Inflammatory macrophage (primary cell): ENCODE measurements at regions not wholly inside any gene's neighbourhood (a gene's known extent, or its start where the extent isn't known, plus 50 kb on each side); places are given as distances from the start of the nearest gene placed in this dataset.

Source experiments
- DNase-seq, 2 donors: peaks; one replicate each; pipeline ENCODE4 v3.0.0-alpha.2; 2020 to 2022

DNA sequence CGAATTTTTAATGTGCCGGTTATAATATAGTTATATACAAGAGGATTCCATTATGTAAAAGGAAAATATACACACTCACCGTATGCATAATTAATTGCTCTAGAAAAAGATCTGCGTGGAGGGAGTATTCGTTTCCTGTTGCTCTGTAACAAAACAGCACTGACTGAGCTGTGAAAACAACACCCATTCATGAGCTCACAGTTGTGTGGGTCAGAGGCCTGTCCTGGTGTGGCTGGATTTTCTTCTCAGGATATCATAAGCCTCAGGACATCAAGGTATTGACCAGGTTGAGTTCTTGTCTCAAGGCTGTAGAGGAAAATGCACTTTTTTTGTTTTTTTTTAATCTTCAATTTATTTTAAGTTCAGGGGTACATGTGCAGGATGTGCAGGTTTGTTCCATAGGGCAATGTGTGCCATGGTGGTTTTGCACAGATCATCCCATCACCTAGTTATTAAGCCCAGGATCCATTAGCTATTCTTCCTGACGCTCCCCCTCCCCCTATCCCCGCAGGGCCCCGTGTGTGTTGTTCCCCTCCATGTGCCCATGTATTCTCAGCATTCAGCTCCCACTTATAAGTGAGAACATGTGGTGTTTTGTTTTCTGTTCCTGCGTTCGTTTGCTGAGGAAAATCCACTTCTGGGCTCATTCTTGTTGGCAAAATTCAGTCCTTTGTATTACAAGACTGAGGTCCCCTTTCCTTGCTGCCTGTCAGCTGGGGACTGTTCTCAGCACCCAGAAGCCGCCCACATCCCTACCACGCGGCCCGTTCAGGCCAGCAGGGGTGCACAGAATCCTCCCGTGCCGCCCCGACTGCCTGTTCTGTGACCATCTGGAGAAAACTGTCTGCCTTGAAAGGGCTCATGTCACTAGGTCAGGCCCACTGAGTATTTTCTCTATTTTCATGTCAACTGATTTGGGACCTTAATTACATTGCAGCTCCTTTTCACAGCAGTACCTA, 87.4 kb upstream of the ERRFI1 start:
- no peak for DNase-seq

DNA sequence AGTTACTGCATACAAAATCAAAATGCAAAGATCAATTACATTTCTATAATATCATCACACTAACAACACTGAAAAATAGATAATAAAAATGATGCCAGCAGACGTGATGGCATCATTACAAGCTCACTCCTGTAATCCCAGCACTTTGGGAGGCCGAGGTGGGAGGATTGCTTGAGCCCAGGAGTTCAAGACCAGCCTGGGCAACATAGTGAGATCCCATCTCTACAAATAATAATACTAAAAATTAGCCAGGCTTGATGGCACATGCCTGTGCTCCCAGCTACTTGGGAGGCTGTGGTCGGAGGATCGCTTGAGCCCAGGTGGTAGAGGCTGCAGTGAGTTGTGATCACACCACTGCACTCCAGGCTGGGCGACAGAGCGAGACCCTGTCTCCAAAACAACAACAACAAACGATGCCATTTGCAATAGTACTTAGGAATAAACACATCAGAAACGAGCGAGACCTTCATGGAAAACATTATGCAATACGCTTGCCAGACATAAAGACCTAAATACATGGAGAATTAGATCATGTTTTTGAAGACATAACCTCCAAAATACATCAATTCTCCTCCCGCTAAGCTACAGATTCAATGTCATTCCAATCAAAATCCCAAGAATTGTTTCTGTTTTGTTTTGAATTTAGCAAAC, 86.6 kb upstream of the ERRFI1 start:
- no peak for DNase-seq

DNA sequence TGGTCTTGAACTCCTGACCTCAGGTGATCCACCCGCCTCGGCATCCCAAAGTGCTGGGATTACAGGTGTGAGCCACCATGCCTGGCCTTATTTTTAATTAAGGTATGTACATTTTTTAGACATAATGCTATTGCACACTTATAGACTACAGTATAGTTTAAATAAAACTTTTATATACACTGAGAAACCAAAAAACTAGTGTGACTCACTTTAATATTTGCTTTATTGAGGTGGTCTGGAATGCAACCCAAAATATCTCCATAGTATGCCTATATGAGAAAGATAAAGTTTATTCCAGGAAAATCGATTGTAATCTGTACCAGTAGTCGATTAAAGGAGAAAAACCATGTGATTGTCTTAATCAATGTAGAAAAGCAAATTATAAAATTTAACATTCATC, 85.5 kb upstream of the ERRFI1 start:
- no peak for DNase-seq

DNA sequence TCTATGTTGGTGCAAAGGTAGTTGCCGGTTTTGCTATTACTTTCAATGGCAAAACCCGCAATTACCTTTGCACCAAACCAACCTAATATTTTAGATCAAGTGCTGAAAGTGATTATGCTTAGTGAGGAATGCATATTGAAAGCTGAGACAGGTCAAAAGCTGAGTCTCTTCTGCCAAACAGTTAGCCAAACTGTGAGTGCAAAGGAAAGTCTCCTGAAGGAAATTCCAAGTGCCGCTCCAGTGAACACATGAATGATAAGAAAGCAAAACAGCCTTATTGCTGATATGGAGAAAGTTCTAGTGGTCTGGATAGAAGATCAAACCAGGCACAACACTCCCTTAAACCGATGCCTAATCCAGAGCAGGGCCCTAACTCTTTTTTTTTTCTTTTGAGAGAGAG, 83.1 kb upstream of the ERRFI1 start:
- DNase-seq = no peak

- DNase-seq = no peak
Observed at GRCh38 chr1:8107897-8108296, 81.8 kb upstream of the ERRFI1 start.

- DNase-seq = peak; percentile 86 to 87
Observed at GRCh38 chr1:8104278-8105236, 78.4 kb upstream of the ERRFI1 start.

- no peak for DNase-seq
Observed at GRCh38 chr1:8097908-8098307, 71.8 kb upstream of the ERRFI1 start.

DNA sequence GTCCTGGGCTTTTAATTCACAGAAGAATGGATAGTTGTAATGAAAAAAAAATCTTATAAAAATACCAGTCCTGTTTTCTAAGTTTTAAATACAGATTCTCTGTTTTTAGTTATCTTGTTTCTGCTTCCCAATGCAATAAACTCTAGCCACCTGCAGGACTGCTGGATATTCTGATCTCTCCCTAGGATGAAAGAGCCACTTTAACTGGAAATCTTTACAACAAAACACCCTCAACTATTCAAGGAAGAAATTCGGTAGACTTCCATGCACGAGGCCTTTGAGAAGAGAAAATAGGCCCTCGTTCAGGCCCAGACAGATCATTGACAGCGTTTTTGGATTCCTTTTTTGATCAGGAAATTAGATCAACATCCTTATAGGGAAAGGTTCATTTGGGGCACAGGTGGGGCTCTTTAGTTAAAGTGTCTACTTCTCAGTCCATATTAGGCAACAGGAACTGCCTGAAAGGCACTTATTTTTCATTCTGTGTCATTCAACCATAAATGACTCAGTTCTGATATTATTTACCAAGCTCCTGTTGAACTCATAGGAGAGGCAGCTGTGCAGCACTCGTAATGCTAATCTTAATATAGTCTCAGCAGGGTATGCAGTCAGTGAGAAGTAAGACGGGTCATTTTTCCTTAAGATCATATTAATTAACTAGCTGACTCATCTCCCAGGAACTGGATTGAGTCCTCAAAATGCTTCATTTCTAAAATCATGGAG, 71.1 kb upstream of the ERRFI1 start:
- DNase-seq = peak; percentile 66 to 73

- DNase-seq = peak; percentile 39 to 84
Observed at GRCh38 chr1:8096105-8097011, 70.2 kb upstream of the ERRFI1 start.

GRCh38 chr1:8095584-8095983, 69.5 kb upstream of the ERRFI1 start:
- DNase-seq = no peak

DNA sequence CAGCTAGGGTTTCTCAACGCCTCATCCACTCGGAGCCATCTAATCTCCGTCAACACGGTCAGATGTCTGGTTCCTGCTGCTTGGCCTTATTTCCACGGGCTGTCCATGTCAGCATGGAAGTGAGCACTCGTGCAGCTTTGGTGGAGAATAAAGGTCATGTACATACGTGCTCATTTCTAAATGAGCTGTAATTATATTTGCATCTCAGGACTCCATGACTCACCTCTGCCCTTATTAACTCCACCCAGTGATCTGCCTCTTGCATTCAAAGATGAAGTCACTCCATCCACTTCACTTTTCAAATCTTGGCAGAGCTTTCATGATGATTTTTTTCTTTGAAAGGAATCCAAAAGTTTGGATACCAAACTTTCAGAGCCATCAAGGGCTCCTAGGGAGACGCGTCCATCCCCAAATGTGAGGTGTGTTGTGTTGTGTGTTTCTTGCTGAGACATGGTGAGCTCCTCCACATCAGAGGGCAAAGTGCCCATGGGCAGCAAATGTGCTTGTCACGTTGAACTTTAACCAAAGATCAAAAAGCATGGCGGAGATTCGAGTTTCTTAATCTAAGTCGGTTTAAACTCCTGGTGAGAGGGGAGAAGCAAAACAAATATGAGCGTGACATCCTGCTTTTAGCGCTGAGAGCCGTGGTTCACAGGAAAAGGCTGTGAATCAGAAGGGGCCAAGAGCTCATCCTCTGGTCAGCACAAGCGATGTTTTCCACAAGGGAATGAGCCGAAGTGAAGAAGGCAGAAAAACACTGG, 68.6 kb upstream of the ERRFI1 start:
- peak; percentile 30 to 47 for DNase-seq

DNA sequence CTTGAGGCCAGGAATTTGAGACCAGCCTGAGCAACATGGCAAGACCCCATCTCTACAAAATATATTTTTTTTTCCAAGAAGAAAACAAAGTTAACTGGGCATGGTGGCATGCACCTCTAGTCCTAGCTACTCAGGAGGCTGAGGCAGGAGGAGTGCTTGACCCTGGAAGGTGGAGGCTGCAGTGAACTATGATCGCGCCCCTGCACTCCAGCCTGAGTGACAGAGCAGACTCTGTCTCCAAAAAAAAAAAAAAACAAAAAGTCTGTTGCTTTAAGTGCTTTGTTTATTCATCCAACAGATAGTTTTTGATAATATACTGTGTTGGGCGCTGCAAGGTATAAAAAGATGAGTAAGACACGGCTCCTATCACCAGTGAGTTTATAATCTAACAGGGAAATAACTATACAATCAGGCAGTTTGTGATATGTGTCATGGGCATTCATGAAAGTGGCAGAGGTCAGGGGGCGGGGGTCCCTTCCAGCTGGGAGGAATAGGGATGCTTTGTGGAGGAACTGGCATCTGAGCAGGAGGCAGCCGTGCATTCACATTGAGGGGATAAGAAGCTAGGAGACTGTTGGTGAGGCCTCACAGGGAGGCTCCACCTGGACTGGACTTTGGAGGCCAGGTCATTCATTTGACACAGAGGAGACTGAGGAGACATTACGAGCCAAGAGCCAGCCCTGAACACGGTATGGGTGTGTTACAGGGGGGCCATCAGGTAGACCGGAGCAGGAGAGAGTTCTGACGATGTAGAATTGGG, 67.3 kb upstream of the ERRFI1 start:
- DNase-seq = no peak

DNA sequence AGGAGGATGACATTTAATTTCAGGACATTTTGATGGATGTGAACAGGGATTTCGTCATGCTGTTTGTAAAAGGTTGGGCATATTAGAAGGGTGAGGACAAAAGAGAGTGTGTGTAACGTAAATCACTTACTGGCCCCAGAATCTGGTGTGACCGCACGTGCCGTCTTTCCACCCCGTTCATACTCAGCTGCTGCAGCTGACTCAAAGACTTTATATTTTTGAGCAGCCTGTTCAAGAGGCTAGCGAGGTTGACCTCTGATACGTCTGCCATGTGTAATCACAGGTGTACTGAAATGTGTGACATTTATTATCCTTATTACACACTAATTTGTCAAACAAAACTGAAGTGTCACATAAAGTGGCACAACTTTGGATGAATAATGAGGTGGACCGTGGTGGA, 66.5 kb upstream of the ERRFI1 start:
- DNase-seq = no peak

- no peak for DNase-seq
Observed at GRCh38 chr1:8091691-8092090, 65.6 kb upstream of the ERRFI1 start.

DNA sequence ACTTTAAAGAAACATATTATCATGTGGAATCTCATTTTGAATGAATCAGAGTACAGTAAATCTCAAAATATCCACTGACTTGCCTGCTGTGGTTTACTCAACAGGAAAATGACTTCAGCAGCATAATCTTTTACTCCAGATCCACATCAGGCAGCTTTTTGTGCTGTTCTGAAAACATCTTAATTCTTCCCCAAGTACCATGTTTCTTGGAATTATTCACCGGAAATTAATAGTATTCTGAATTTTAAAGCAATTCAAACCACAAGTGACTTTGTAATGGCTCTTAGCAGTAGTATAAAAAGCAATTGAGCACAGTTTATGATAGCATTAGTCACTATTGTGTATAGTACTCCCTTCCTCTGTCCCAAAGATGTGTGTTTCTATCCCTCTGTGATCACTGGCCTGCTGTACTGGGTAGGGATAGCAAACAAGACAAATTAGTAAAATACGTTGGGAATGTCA, 64.2 kb upstream of the ERRFI1 start:
- no peak for DNase-seq

DNA sequence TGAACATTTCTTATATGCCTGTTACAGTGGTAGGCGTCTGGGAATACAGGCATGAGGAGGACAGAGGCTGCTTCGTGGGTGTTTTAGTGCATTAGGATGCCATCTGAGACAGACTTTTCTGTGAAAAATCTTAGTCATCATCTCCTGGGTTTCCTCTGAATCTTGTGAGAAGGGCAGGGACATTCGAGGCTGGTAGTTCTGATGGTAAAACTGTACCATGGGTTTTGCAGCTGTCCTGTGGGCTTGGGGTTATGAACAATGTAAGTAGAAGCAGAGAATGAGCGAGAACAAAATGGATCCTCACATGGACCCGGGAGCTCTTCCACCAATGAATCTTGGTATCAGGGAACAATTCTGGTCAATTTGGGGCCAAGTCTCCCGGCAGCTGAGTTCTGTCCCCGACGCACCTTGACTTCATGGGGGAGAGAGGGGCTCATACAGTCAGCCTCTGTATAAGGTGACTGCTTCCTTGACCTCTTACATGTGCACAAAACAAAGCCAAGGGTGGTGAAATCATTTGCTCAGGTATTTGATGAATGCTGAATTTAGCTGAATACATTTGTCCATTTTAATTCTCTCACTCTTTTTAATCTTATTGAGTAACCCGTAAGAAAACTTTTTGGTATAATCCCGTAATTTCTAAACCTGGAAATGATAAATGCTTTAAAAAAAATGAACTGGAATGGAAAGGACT, 63.6 kb upstream of the ERRFI1 start:
- peak; percentile 14 to 44 for DNase-seq

DNA sequence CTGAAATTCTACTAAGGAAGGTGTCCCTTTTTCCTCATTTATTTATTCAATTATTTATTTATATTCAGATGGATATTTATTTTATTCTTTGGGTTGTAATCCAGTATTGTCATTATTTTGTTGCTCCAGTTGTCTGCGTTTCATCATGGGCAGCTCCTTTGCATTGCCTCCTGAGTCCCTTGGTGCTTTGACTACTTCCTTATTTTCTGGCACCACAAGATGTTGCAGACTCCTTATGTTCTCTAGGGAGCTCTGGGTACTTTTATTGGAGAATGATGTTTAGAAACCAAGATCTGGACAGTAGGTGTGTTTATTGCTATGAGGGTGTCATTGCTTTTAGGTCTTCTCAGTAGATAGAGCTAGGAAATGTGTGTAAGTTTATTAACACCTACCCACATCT, 59.9 kb upstream of the ERRFI1 start:
- DNase-seq = peak; percentile 64 to 69

GRCh38 chr1:8084913-8085312, 58.8 kb upstream of the ERRFI1 start:
- no peak for DNase-seq
